Hematopoietic multipotent progenitor cell (in vitro differentiated cells): ENCODE measurements at regions not wholly inside any gene's neighbourhood (a gene's known extent, or its start where the extent isn't known, plus 50 kb on each side); places are given as distances from the start of the nearest gene placed in this dataset.

ENCODE experiments used
- DNase-seq, 3 donors: peaks; one replicate each; pipeline ENCODE4 v3.0.0-alpha.2; 2011 to 2015; ENCODE audit warnings: low read depth in 2 of 3, low spot score in 2 of 3

DNA sequence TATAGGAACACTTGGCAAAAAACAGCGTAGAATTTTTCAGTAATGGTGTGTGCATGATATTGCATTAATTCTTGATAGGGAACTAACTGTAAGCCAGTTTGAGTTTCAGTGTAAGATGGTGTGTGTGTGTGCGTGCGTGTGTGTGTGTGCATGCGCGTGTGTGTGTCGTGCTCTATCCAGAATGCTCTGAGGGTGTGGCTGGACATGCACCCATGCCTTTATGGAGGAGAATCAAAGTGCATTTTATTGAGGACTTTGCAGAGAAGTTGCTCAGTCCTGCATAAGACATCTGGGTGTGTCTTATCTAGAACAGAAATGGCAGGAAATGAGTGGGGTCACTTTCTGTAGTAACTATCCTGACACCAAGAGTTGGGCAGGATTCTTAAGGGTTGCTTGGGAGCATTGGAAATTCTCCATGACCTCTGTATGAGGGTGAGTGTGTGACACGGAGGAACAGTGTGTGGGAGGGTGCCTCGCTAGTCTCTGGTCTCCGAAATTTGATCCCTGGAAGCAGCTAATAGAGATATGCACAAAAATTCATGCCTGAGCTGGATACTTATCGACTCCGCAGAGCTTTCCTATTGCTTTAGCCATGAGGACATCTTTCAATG, 252.2 kb downstream of the TSHZ3 start:
- DNase-seq, result no peak

- no peak for DNase-seq
Measured at GRCh38 chr19:31096062-31096830, 253.0 kb downstream of the TSHZ3 start.

GRCh38 chr19:31095100-31095804, 254.0 kb downstream of the TSHZ3 start:
- DNase-seq, result no peak

GRCh38 chr19:31092274-31092673, 257.0 kb downstream of the TSHZ3 start:
- DNase-seq, result peak in 1 of 3 donors; percentile 51

DNA sequence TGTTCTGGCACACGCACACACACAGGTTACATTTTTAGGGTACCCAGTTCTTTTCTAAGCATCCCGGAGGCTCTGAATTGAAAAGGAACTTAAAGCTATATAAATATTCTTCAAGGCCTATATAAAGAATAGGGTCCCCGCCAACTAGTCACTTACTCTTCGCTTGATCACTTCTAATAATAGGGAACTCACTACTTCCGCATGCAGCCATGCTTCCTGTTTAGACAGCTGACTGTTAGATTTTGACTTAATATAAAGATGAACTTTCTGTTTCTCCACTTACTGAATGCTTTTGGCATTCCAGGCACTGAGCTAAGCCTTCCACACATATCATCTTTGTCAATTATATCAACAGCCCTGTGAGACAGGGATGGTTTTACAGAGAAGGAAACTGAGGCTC, 259.6 kb downstream of the TSHZ3 start:
- peak in 1 of 3 donors; percentile 17 for DNase-seq

DNA sequence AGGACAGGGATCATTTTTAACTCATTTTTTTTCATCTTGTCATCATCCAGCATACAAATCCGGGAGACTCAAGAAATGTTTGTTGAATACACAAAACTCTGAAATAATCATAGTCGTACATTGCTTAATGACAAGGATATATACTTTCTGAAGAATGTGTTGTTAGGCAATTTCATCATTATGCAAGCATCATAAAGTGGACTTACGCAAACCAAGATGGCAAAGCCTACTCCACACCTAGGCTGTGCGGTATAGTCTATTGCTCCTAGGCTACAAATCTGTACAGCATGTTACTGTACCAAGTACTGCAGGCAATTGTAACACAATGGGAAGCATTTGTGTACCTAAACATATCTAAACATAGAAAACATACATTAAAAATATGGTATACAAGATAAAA, 264.1 kb downstream of the TSHZ3 start:
- DNase-seq, result no peak

GRCh38 chr19:31083105-31083504, 266.1 kb downstream of the TSHZ3 start:
- no peak for DNase-seq

DNA sequence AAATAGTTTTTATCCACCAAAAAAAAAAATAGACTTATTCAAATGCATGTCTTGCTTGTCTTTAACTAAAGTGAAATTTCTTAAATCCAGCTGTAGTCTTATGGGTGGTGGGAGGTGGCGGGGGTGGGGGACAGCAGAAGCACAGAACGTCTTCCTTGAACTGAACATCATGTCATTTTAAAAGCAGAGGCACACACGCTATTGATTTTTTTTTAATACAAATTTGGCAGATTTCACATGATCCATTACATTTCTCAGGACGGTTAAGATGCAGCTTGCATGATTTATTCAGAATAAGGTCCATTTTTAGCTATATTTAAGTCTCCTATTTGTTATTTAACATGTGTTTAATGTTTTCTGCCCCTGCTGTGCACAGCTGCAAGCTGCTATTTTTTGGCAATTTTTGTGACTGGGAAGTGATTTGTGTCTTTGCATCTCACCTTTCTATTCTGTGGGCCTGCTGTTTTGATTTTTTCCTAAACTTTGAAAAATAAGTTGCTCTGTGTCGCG, 274.0 kb downstream of the TSHZ3 start:
- no peak for DNase-seq

- no peak for DNase-seq
Measured at GRCh38 chr19:31074199-31075125, 274.8 kb downstream of the TSHZ3 start.

DNA sequence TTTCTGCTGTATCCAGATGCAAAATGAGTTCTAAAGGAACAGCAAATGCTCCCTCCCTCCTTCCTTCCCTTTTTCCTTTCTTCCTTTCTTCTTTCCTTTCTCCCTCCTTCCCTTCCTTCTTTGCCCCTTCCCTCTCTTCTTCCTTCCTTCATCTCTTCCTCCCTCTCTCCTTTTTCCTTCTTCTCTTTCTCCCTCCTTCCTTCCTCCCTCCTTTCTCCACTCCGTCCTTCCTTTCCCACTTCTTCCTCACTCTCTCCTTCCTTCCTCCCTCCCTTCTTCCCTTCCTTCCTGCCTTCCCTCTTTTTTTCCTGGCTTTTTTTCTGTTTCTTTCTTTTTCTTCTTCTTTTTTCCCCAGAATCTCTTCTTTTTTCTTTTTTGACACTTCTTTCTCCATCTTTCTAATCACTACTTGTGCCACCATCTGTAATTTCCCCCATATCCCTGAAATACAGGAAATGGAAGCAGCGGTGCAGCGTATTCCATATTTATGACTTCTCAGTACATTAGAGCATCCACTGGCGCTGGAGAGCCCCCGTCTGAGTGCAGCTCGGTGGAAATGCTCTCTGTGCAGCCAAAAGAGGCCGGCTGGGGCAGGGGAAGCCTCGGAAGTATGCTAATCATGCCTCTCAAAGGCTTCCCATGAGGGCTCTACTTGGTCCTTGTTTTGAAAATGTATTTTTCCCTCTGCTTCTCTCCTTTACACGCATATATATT, 275.6 kb downstream of the TSHZ3 start:
- DNase-seq, result peak in 1 of 3 donors; percentile 12

- peak in 1 of 3 donors; percentile 72 for DNase-seq
Measured at GRCh38 chr19:31072451-31072850, 276.8 kb downstream of the TSHZ3 start.

GRCh38 chr19:31071136-31071855, 277.9 kb downstream of the TSHZ3 start:
- no peak for DNase-seq

GRCh38 chr19:31070146-31071065, 278.8 kb downstream of the TSHZ3 start:
- no peak for DNase-seq

DNA sequence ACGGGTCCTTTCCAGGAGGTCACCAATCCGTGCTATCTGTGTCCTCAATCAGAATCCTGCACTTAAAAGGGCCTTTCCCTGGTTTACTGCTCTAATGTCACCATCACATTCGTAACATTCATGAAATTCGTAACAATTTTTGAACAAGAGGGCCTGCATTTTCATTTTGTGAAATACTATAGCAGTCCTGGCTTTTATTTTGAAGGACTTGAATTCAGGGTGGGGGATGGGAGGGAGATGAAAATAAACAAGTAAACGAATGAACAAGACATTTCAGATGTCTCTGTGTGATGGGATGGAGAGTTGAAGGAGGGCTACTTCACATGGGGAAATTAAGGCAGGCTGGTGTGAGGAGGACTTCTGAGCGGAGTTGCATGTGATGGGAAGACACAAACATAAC, 281.0 kb downstream of the TSHZ3 start:
- no peak for DNase-seq

GRCh38 chr19:31066385-31066784, 282.9 kb downstream of the TSHZ3 start:
- DNase-seq, result no peak

- DNase-seq, result no peak
Measured at GRCh38 chr19:31064491-31064890, 284.7 kb downstream of the TSHZ3 start.

DNA sequence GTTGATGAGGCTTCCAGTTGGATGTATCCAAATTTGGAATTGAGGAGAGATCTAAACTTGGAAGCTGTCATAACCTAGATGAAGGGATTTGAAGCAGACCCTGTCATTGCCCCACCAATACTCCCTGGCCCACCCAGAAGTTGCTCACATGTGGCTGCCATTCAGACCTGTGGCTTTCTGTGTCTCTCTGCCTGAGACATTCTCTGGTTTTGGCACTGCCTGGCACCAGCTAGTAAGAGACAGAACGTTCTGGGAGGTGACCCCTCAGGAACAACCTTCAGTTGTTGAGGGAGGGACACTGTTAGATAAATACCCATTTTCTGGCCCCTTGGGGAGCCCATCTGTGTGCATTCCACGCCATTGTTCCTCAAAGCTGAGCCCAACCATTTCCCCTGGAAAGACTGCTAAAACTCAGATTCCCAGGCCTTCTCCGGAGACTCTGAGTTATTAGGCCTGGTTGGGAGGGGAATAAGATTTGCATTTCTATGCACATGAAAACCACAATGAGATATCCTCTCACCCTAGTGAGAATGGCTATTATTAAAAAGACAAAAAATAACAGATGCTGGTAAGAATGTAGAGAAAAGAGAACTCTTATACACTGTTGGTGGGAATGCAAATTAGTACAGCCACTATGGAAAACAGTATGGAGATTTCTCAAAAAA, 290.4 kb downstream of the TSHZ3 start:
- DNase-seq, result no peak

- peak in 1 of 3 donors; percentile 4 for DNase-seq
Measured at GRCh38 chr19:31057476-31057875, 291.8 kb downstream of the TSHZ3 start.
